ENCODE measurements at regions not wholly inside any gene's neighbourhood (a gene's known extent, or its start where the extent isn't known, plus 50 kb on each side); places are given as distances from the start of the nearest gene placed in this dataset.

GRCh38 chr13:103862525-103862924, 796.3 kb upstream of the SLC10A2 start:
- DNase-seq (ENCODE audit: low read depth in 1 of 2, low spot score in 2 of 2), result no peak
- H3K9ac ChIP-seq (replicated peaks in 1 of 4; ENCODE audit: extremely low read depth in 1 of 4, low read depth in 3 of 4, low read length in 3 of 4), result no peak overlapping the region
- H2BK15ac ChIP-seq (ENCODE audit: low read length), result no peak overlapping the region
- no peak overlapping the region for H3K4ac ChIP-seq (replicated peaks; ENCODE audit: insufficient read length, low read depth, low read length)
- H3K56ac ChIP-seq (replicated peaks; ENCODE audit: insufficient read length, low read depth, low read length), result no peak overlapping the region
- no peak overlapping the region for H2BK120ac ChIP-seq (replicated peaks; ENCODE audit: low read depth, low read length)
- H3K14ac ChIP-seq (ENCODE audit: insufficient read length), result no peak overlapping the region
- H2AK5ac ChIP-seq (ENCODE audit: low read depth, low read length), result no peak overlapping the region
- ChIA-PET POLR2A (ENCODE audit: partially characterized antibody) (no interaction called here), CTCF (ENCODE audit: partially characterized antibody) (no interaction called here)
- H3K23me2 ChIP-seq (ENCODE audit: low read depth, low read length), result no peaks in the 10 kb centered on the region
- H3K79me1 ChIP-seq (ENCODE audit: low read depth, low read length), result no peaks in the 10 kb centered on the region
- no peaks in the 10 kb centered on the region for H3K9me3 ChIP-seq (ENCODE audit: insufficient read depth in 2 of 2, low read depth in 1 of 2, low read length in 1 of 2)
- no peak overlapping the region for H3K4me2 ChIP-seq (ENCODE audit: insufficient read depth in 1 of 2, low read depth in 2 of 2, low read length in 2 of 2)
- no peak overlapping the region for H4K91ac ChIP-seq (replicated peaks; ENCODE audit: insufficient read length, low read length)
- H2AFZ ChIP-seq (ENCODE audit: low read length), result no peak overlapping the region
- no peaks in the 10 kb centered on the region for H3K4me1 ChIP-seq (replicated peaks in 1 of 4; ENCODE audit: control insufficient read depth in 3 of 4, insufficient read depth in 4 of 4, low read length in 3 of 4)
- H2BK5ac ChIP-seq (ENCODE audit: low read depth, low read length), result no peak overlapping the region
- H3K4me3 ChIP-seq (ENCODE audit: extremely low read depth in 1 of 4, insufficient read depth in 2 of 4, low read depth in 3 of 4, low read length in 4 of 4), result no peak overlapping the region
- H4K5ac ChIP-seq (ENCODE audit: insufficient read length, low read depth, low read length), result no peak overlapping the region
- H3K79me2 ChIP-seq (ENCODE audit: control insufficient read depth in 1 of 2, insufficient read depth in 2 of 2, low read length in 2 of 2), result no peaks in the 10 kb centered on the region
- no peak overlapping the region for H3K23ac ChIP-seq (ENCODE audit: insufficient read length)
- H2BK20ac ChIP-seq (ENCODE audit: low read length), result no peak overlapping the region
- WGBS, 2 experiments (ENCODE audit: extremely low coverage in 1 of 2, insufficient coverage in 1 of 2, insufficient read length in 1 of 2, insufficient replicate concordance in 2 of 2, low coverage in 1 of 2, low lambda C conversion rate in 2 of 2, missing lambda C conversion rate in 1 of 2), result 85% methylated on average over 4 of the region's 4 CpGs; no CpG with 5 or more reads in 1 of the 2 experiments
- no peaks in the 10 kb centered on the region for H3K27me3 ChIP-seq (replicated peaks in 1 of 4; ENCODE audit: control insufficient read depth in 3 of 4, extremely low read depth in 1 of 4, insufficient read depth in 3 of 4, low read length in 3 of 4)
- H3K18ac ChIP-seq (ENCODE audit: extremely low read depth, low read length), result no peak overlapping the region
- no peak overlapping the region for H4K8ac ChIP-seq (ENCODE audit: extremely low read depth, insufficient read depth, low read length)
- no peaks in the 10 kb centered on the region for H4K20me1 ChIP-seq (replicated peaks in 1 of 2; ENCODE audit: control insufficient read depth in 1 of 2, insufficient read depth in 2 of 2, low read length in 2 of 2)
- H2BK12ac ChIP-seq (ENCODE audit: low read depth, low read length), result no peak overlapping the region
- H3K27ac ChIP-seq (ENCODE audit: low read depth, low read length), result no peak overlapping the region
- no peak for FAIRE-seq
- H3K36me3 ChIP-seq (ENCODE audit: control insufficient read depth in 2 of 4, insufficient read depth in 4 of 4, low read length in 3 of 4), result no peaks in the 10 kb centered on the region
- no peak for TF ChIP-seq CBX8 (IDR thresholded peaks at IDR 0.05; ENCODE audit: borderline replicate concordance, low read depth, low read length)
- TF ChIP-seq CHD1 (IDR thresholded peaks at IDR 0.05; ENCODE audit: low read depth, low read length), result no peak
- TF ChIP-seq BACH1 (IDR thresholded peaks at IDR 0.05; ENCODE audit: low read length), result no peak
- TF ChIP-seq POLR2AphosphoS5 (IDR thresholded peaks at IDR 0.05; ENCODE audit: low read depth, low read length), result no peak
- no peak for TF ChIP-seq CBX5 (IDR thresholded peaks at IDR 0.05; ENCODE audit: low read depth, low read length)
- no peak for TF ChIP-seq SP2 (IDR thresholded peaks at IDR 0.05; ENCODE audit: low read length)
- TF ChIP-seq NRF1 (IDR thresholded peaks at IDR 0.05; ENCODE audit: low read depth, low read length), result no peak
- TF ChIP-seq KDM1A (IDR thresholded peaks at IDR 0.05; ENCODE audit: borderline replicate concordance, low read length), result no peak
- TF ChIP-seq HDAC2 (IDR thresholded peaks at IDR 0.05; ENCODE audit: borderline replicate concordance in 1 of 2, low read depth in 2 of 2, low read length in 2 of 2), result no peak
